ENCODE measurements at regions not wholly inside any gene's neighbourhood (a gene's known extent, or its start where the extent isn't known, plus 50 kb on each side); places are given as distances from the start of the nearest gene placed in this dataset.
"Not testable (repeated sequence)": the region's sequence is repeated elsewhere in the genome, so short reads cannot be mapped to it uniquely, and the experiment has no call there.

- not testable (repeated sequence) for ATAC-seq, DNase-seq, H3K4me3 Mint-ChIP-seq, H3K9me3 Mint-ChIP-seq, H3K4me1 Mint-ChIP-seq, H3K27me3 Mint-ChIP-seq, H3K27ac Mint-ChIP-seq
These were observed 71.5 kb downstream of the WSB1 start for GRCh38 chr17:27365329-27365945.

GRCh38 chr17:27366437-27366836, 72.5 kb downstream of the WSB1 start:
- Mint-ChIP-seq H3K9me3 (peaks cover 5 to 7% of the 10 kb centered on the region in 2 donors), H3K27me3 (no peaks in the 10 kb centered on the region), H3K4me3 (no peak overlapping the region), H3K27ac (no peak overlapping the region), H3K4me1 (no peaks in the 10 kb centered on the region)
- no peak for DNase-seq
- no peak for ATAC-seq

GRCh38 chr17:27367121-27367981, 73.4 kb downstream of the WSB1 start:
- Mint-ChIP-seq H3K4me1 (no peaks in the 10 kb centered on the region), H3K9me3 (peaks cover 5 to 14% of the 10 kb centered on the region in 2 donors), H3K4me3 (no peak overlapping the region), H3K27me3 (no peaks in the 10 kb centered on the region), H3K27ac (peak overlapping the region in 1 of 2 donors; percentile 30)
- ATAC-seq = no peak
- DNase-seq = no peak

GRCh38 chr17:27368151-27368795, 74.4 kb downstream of the WSB1 start:
- DNase-seq (no peak), ATAC-seq (no peak)
- no peaks in the 10 kb centered on the region for H3K4me1 Mint-ChIP-seq
- no peak overlapping the region for H3K27ac Mint-ChIP-seq
- H3K27me3 Mint-ChIP-seq = peaks cover 7% of the 10 kb centered on the region
- H3K4me3 Mint-ChIP-seq = no peak overlapping the region
- H3K9me3 Mint-ChIP-seq = peaks cover 12 to 22% of the 10 kb centered on the region in 2 donors

GRCh38 chr17:27368980-27369379, 75.1 kb downstream of the WSB1 start:
- no peak overlapping the region for H3K4me3 Mint-ChIP-seq
- no peak for ATAC-seq

GRCh38 chr17:27370776-27371175, 76.9 kb downstream of the WSB1 start:
- no peak for ATAC-seq
- Mint-ChIP-seq H3K4me3 (no peak overlapping the region), H3K4me1 (no peaks in the 10 kb centered on the region), H3K27ac (no peak overlapping the region), H3K9me3 (peaks cover 35 to 41% of the 10 kb centered on the region in 2 donors), H3K27me3 (peaks cover 26% of the 10 kb centered on the region)
- DNase-seq = no peak

More at GRCh38 chr17:27368980-27369379, 75.1 kb downstream of the WSB1 start:
- no peaks in the 10 kb centered on the region for H3K4me1 Mint-ChIP-seq
- peaks cover 19 to 26% of the 10 kb centered on the region in 2 donors for H3K9me3 Mint-ChIP-seq
- no peak overlapping the region for H3K27ac Mint-ChIP-seq
- H3K27me3 Mint-ChIP-seq = peaks cover 13% of the 10 kb centered on the region
- no peak for DNase-seq

- H3K4me1 Mint-ChIP-seq, H3K4me3 Mint-ChIP-seq, ATAC-seq, DNase-seq, H3K27ac Mint-ChIP-seq: not testable (repeated sequence)
- Mint-ChIP-seq H3K27me3 (peaks cover 32% of the 10 kb centered on the region), H3K9me3 (peaks cover 29 to 43% of the 10 kb centered on the region in 2 donors)
These were observed 79.8 kb downstream of the WSB1 start for GRCh38 chr17:27373695-27374094.

GRCh38 chr17:27376637-27377547, 79.4 kb upstream of the KSR1 start:
- Mint-ChIP-seq H3K4me1 (peaks cover 18% of the 10 kb centered on the region), H3K27ac (no peak overlapping the region), H3K9me3 (peaks cover 29 to 32% of the 10 kb centered on the region in 2 donors), H3K27me3 (peaks cover 63% of the 10 kb centered on the region), H3K4me3 (no peak overlapping the region)
- no peak for ATAC-seq
- DNase-seq = no peak

GRCh38 chr17:27378482-27379175, 77.6 kb upstream of the KSR1 start:
- Mint-ChIP-seq H3K27ac (no peak overlapping the region), H3K9me3 (peaks cover 18 to 19% of the 10 kb centered on the region in 2 donors), H3K4me1 (peaks cover 18% of the 10 kb centered on the region), H3K27me3 (peaks cover 63% of the 10 kb centered on the region), H3K4me3 (no peak overlapping the region)
- no peak for ATAC-seq
- no peak for DNase-seq

GRCh38 chr17:27379888-27380533, 76.2 kb upstream of the KSR1 start:
- DNase-seq (no peak), ATAC-seq (no peak)
- Mint-ChIP-seq H3K27ac (no peak overlapping the region), H3K4me3 (no peak overlapping the region), H3K9me3 (peaks cover 6 to 8% of the 10 kb centered on the region in 2 donors), H3K4me1 (peaks cover 18% of the 10 kb centered on the region), H3K27me3 (peaks cover 53% of the 10 kb centered on the region)

- no peak overlapping the region for H3K4me3 Mint-ChIP-seq
- ATAC-seq (peak; percentile 10), DNase-seq (no peak)
- H3K4me1 Mint-ChIP-seq = peaks cover 18% of the 10 kb centered on the region
- peaks cover under 1 to 4% of the 10 kb centered on the region in 2 donors for H3K9me3 Mint-ChIP-seq
- H3K27me3 Mint-ChIP-seq = peaks cover 48% of the 10 kb centered on the region
- no peak overlapping the region for H3K27ac Mint-ChIP-seq
These were observed 75.7 kb upstream of the KSR1 start for GRCh38 chr17:27380551-27380950.

GRCh38 chr17:27381007-27381501, 75.2 kb upstream of the KSR1 start:
- peaks cover 18% of the 10 kb centered on the region for H3K4me1 Mint-ChIP-seq
- H3K9me3 Mint-ChIP-seq = no peaks in the 10 kb centered on the region
- DNase-seq (peak; percentile 81 to 83), ATAC-seq (peak; percentile 91)
- peak overlapping the region in 1 of 2 donors; percentile 20 for H3K4me3 Mint-ChIP-seq
- no peak overlapping the region for H3K27ac Mint-ChIP-seq
- H3K27me3 Mint-ChIP-seq = peaks cover 47% of the 10 kb centered on the region

- Mint-ChIP-seq H3K4me1 (peaks cover 18% of the 10 kb centered on the region), H3K9me3 (no peaks in the 10 kb centered on the region), H3K27me3 (peaks cover 47% of the 10 kb centered on the region), H3K27ac (peak overlapping the region in 1 of 2 donors; percentile 35), H3K4me3 (no peak overlapping the region)
- DNase-seq (no peak), ATAC-seq (no peak)
These were observed 74.2 kb upstream of the KSR1 start for GRCh38 chr17:27382025-27382424.

- peaks cover 37% of the 10 kb centered on the region for H3K27me3 Mint-ChIP-seq
- peaks cover 36% of the 10 kb centered on the region for H3K4me1 Mint-ChIP-seq
- no peaks in the 10 kb centered on the region for H3K9me3 Mint-ChIP-seq
- DNase-seq (no peak), ATAC-seq (no peak)
- H3K4me3 Mint-ChIP-seq = no peak overlapping the region
- H3K27ac Mint-ChIP-seq = no peak overlapping the region
These were observed 72.0 kb upstream of the KSR1 start for GRCh38 chr17:27384261-27384701.

Measured in stimulated activated naive CD8-positive, alpha-beta T cell treated with anti-CD3 and anti-CD28 coated beads, Interleukin-15, amount 100 ng/mL, for 72 hours (primary cell).